ENCODE measurements at regions not wholly inside any gene's neighbourhood (a gene's known extent, or its start where the extent isn't known, plus 50 kb on each side); places are given as distances from the start of the nearest gene placed in this dataset.
A peak's percentile ranks its signal among the peaks of the same experiment; 100 is the strongest.

DNA sequence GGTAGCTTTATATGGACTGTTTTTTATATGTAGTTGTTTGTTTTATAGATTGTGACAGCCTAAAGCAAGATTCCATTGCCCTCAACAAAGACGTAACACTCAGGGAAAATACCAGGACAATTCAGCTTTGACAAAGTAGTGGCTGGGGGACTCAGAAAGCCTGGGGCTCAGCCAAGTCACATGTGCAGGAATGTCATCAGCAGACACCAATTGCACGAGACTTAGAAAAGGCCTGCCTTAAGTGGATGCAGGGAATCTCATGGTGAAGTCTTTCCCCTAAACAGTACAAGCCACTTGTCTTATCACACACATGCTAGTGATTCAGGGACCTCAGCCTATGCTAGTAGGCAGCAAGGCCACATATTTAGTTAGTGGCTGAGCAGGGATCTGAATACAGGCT, 381.8 kb upstream of the THBS1 start:
- H3K27ac ChIP-seq (ENCODE audit: low read depth in 2 of 2, low read length in 1 of 2) = peak overlapping the region; percentile 12 to 50; a peak in 3 of 4 replicates
- no peaks in the 10 kb centered on the region for H3K9me2 ChIP-seq
- WGBS (ENCODE audit: low lambda C conversion rate) = 34% methylated on average over 2 of the region's 2 CpGs
- peak; percentile 9 for DNase-seq
- peaks cover 5 to 37% of the 10 kb centered on the region in 2 experiments for H3K4me1 ChIP-seq (ENCODE audit: control insufficient read depth in 1 of 2, insufficient read depth in 2 of 2, low read depth in 1 of 2, low read length in 1 of 2)
- H2AFZ ChIP-seq (ENCODE audit: low read depth) = no peak overlapping the region; the same call in 1 of the 2 replicates
- H3K27me3 ChIP-seq (ENCODE audit: insufficient read depth) = no peaks in the 10 kb centered on the region
- TF ChIP-seq, protein P1, sequence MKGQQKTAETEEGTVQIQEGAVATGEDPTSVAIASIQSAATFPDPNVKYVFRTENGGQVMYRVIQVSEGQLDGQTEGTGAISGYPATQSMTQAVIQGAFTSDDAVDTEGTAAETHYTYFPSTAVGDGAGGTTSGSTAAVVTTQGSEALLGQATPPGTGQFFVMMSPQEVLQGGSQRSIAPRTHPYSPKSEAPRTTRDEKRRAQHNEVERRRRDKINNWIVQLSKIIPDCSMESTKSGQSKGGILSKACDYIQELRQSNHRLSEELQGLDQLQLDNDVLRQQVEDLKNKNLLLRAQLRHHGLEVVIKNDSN (IDR thresholded peaks at IDR 0.05; ENCODE audit: borderline replicate concordance, low read depth) = peak; percentile 64; the same call in 1 of the 2 replicates
- TF ChIP-seq GATA2 (CRISPR knock-in tag; IDR thresholded peaks at IDR 0.05) = no peak
- TF ChIP-seq, protein P2, sequence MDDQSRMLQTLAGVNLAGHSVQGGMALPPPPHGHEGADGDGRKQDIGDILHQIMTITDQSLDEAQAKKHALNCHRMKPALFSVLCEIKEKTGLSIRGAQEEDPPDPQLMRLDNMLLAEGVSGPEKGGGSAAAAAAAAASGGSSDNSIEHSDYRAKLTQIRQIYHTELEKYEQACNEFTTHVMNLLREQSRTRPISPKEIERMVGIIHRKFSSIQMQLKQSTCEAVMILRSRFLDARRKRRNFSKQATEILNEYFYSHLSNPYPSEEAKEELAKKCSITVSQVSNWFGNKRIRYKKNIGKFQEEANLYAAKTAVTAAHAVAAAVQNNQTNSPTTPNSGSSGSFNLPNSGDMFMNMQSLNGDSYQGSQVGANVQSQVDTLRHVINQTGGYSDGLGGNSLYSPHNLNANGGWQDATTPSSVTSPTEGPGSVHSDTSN (IDR thresholded peaks at IDR 0.05) = 0 out of 2 replicates have a peak, but pooled peaks have one; percentile 6
- TF ChIP-seq MXI1 (IDR thresholded peaks at IDR 0.05; ENCODE audit: low read depth, low read length) = no peak
- TF ChIP-seq TCF12 (IDR thresholded peaks at IDR 0.05) = 0 out of 2 replicates have a peak, but pooled peaks have one; percentile 23
- no peak for TF ChIP-seq POLR2AphosphoS5 (IDR thresholded peaks at IDR 0.05; ENCODE audit: low read depth, low read length)
- TF ChIP-seq SIN3A (IDR thresholded peaks at IDR 0.05; ENCODE audit: borderline replicate concordance, low read depth, low read length) = no peak
- H3K4me2 ChIP-seq = no peak overlapping the region
- H4K20me1 ChIP-seq (ENCODE audit: insufficient read depth) = no peaks in the 10 kb centered on the region
- H3K79me2 ChIP-seq (ENCODE audit: insufficient read depth) = no peaks in the 10 kb centered on the region
- H3K36me3 ChIP-seq (replicated peaks in 1 of 2; ENCODE audit: control insufficient read depth in 1 of 2, insufficient read depth in 2 of 2, low read length in 1 of 2) = no peaks in the 10 kb centered on the region
- ChIA-PET CTCF (interaction anchor here (0.7 to 1.3 kb wide), 3 partner anchors 9 to 382 kb away, joined by 3 read pairs; no protein-coding TSS in a partner anchor), POLR2A (no interaction called here)
- peaks cover 27% of the 10 kb centered on the region for H3F3A ChIP-seq (replicated peaks; ENCODE audit: insufficient read depth)
- no peak overlapping the region for H3K9ac ChIP-seq
- H3K4me3 ChIP-seq (ENCODE audit: low read depth in 2 of 2, low read length in 1 of 2) = no peak overlapping the region
- no peaks in the 10 kb centered on the region for H3K9me3 ChIP-seq

DNA sequence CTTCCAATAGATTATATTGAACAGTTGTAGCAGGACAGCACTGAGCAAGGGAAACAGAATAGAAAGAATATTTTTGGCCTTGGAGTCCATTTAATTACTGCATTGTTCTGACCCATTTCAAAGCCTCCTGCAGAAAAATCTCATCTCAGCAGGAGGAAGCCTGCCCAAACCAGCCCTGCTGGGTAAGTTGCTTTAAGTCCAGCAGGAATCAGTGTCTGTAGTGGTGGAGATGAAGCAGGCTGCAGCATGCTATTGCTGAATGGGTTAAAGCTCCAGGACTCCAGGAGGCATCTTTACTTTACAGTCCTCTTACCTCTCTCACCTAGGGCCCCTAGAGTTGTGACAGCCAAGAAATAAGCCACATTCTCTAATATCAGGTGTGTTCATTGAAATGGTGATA, 380.3 kb upstream of the THBS1 start:
- CTCF ChIA-PET = no interaction called here
- H2AFZ ChIP-seq (ENCODE audit: low read depth) = no peak overlapping the region
- no peaks in the 10 kb centered on the region for H4K20me1 ChIP-seq (ENCODE audit: insufficient read depth)
- H3K9ac ChIP-seq = no peak overlapping the region
- no peaks in the 10 kb centered on the region for H3K79me2 ChIP-seq (ENCODE audit: insufficient read depth)
- no peak for DNase-seq
- POLR2A ChIA-PET = no interaction called here
- no peak overlapping the region for H3K4me2 ChIP-seq
- no peaks in the 10 kb centered on the region for H3K36me3 ChIP-seq (replicated peaks in 1 of 2; ENCODE audit: control insufficient read depth in 1 of 2, insufficient read depth in 2 of 2, low read length in 1 of 2)
- H3F3A ChIP-seq (replicated peaks; ENCODE audit: insufficient read depth) = peaks cover 17% of the 10 kb centered on the region
- TF ChIP-seq RFX5 (IDR thresholded peaks at IDR 0.05; ENCODE audit: low read length) = no peak
- H3K27ac ChIP-seq (ENCODE audit: low read depth in 2 of 2, low read length in 1 of 2) = no peak overlapping the region
- no peaks in the 10 kb centered on the region for H3K9me2 ChIP-seq
- H3K27me3 ChIP-seq (ENCODE audit: insufficient read depth) = no peaks in the 10 kb centered on the region
- no peaks in the 10 kb centered on the region for H3K9me3 ChIP-seq
- H3K4me3 ChIP-seq (ENCODE audit: low read depth in 2 of 2, low read length in 1 of 2) = no peak overlapping the region
- H3K4me1 ChIP-seq (ENCODE audit: control insufficient read depth in 1 of 2, insufficient read depth in 2 of 2, low read depth in 1 of 2, low read length in 1 of 2) = peaks cover 5 to 23% of the 10 kb centered on the region in 2 experiments; a peak in 3 of 4 replicates

DNA sequence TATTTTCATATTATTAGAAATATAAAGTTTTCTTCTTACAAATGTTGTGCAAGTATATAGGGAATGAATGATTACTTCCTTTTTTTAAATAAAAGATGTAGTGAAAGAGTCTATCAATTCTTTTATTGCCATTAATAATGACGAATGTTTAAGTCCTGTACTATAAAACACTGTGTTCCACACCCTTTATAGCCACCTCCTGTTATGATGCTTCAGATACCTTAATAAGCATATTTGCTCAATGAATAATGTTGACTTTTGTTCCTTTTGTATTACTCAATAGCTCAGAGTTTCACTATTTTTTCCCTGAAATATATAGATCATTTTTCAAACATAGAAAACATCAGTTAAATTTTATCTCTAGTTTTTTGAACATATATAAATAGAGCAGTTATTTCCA, 378.2 kb upstream of the THBS1 start:
- Histone ChIP-seq H2AFZ (ENCODE audit: low read depth) (no peak overlapping the region; the same call in 1 of the 2 replicates), H3K9ac (no peak overlapping the region), H3K4me1 (ENCODE audit: control insufficient read depth in 1 of 2, insufficient read depth in 2 of 2, low read depth in 1 of 2, low read length in 1 of 2) (peaks cover 5 to 13% of the 10 kb centered on the region in 2 experiments; a peak in 3 of 4 replicates), H3F3A (replicated peaks; ENCODE audit: insufficient read depth) (no peaks in the 10 kb centered on the region), H3K79me2 (ENCODE audit: insufficient read depth) (no peaks in the 10 kb centered on the region), H3K4me3 (ENCODE audit: low read depth in 2 of 2, low read length in 1 of 2) (no peak overlapping the region), H3K27ac (ENCODE audit: low read depth in 2 of 2, low read length in 1 of 2) (no peak overlapping the region), H3K4me2 (no peak overlapping the region), H3K9me3 (no peaks in the 10 kb centered on the region), H3K9me2 (no peaks in the 10 kb centered on the region), H3K36me3 (replicated peaks in 1 of 2; ENCODE audit: control insufficient read depth in 1 of 2, insufficient read depth in 2 of 2, low read length in 1 of 2) (no peaks in the 10 kb centered on the region), H4K20me1 (ENCODE audit: insufficient read depth) (no peaks in the 10 kb centered on the region), H3K27me3 (ENCODE audit: insufficient read depth) (no peaks in the 10 kb centered on the region)
- ChIA-PET POLR2A (no interaction called here), CTCF (no interaction called here)
- TF ChIP-seq, protein P1 (IDR thresholded peaks at IDR 0.05; ENCODE audit: borderline replicate concordance, low read depth) = no peak
- no peak for TF ChIP-seq EP300 (IDR thresholded peaks at IDR 0.05; ENCODE audit: borderline replicate concordance in 1 of 2, low read depth in 1 of 2, low read length in 1 of 2)
- no peak for TF ChIP-seq SMC3 (IDR thresholded peaks at IDR 0.05; ENCODE audit: low read depth, low read length)
- TF ChIP-seq TCF12 (IDR thresholded peaks at IDR 0.05) = no peak
- TF ChIP-seq NFIC (IDR thresholded peaks at IDR 0.05; ENCODE audit: borderline replicate concordance) = no peak
- TF ChIP-seq CHD2 (IDR thresholded peaks at IDR 0.05; ENCODE audit: low read length, partially characterized antibody) = no peak
- TF ChIP-seq RFX5 (IDR thresholded peaks at IDR 0.05; ENCODE audit: low read length) = no peak
- TF ChIP-seq, protein P2 (IDR thresholded peaks at IDR 0.05) = no peak
- no peak for TF ChIP-seq ELF1 (IDR thresholded peaks at IDR 0.05)
- no peak for TF ChIP-seq MXI1 (IDR thresholded peaks at IDR 0.05; ENCODE audit: low read depth, low read length)
- TF ChIP-seq, protein P3, sequence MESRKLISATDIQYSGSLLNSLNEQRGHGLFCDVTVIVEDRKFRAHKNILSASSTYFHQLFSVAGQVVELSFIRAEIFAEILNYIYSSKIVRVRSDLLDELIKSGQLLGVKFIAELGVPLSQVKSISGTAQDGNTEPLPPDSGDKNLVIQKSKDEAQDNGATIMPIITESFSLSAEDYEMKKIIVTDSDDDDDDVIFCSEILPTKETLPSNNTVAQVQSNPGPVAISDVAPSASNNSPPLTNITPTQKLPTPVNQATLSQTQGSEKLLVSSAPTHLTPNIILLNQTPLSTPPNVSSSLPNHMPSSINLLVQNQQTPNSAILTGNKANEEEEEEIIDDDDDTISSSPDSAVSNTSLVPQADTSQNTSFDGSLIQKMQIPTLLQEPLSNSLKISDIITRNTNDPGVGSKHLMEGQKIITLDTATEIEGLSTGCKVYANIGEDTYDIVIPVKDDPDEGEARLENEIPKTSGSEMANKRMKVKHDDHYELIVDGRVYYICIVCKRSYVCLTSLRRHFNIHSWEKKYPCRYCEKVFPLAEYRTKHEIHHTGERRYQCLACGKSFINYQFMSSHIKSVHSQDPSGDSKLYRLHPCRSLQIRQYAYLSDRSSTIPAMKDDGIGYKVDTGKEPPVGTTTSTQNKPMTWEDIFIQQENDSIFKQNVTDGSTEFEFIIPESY (IDR thresholded peaks at IDR 0.05; ENCODE audit: borderline replicate concordance, low read depth) = no peak
- 84% methylated on average over 1 of the region's 1 CpG for WGBS (ENCODE audit: low lambda C conversion rate)
- no peak for DNase-seq

Data from SK-N-SH (cell line).